HG03064 (cell line): ENCODE measurements at regions not wholly inside any gene's neighbourhood (a gene's known extent, or its start where the extent isn't known, plus 50 kb on each side); places are given as distances from the start of the nearest gene placed in this dataset.

Experiments used
- ATAC-seq: cut with Tn5 transposase; IDR thresholded peaks from one replicate; pipeline ENCODE4 v1.9.1; 2021; ENCODE audit warnings: low read depth; ENCODE audit not compliant: unreplicated experiment

DNA sequence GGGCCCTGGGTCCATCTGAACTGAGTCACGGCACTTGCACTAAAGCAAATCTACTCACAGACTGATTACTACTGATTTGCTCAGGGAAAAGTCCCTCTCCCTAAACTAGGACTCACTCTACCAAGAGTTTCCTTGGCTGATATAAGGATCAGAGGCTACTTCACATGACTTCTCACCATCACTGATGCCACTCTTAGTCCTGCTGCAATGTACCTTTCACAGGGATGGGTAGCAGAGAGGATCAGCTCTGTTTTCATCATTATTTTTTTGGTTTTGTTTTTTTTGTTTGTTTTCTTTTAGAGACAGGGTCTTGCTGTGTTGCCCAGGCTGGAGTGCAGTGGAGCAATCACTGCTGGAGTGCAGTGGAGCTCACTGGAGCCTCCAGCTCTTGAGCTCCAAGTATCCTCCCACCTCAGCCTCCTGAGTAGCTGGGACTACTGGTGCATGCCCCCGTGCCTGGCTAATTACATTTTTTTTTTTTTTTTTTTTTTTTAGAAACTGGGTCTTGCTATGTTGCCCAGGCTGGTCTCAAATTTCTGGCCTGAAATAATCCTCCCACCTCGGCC lies 200.6 kb downstream of the JCAD start:
- ATAC-seq: no peak

- ATAC-seq: no peak
These were observed 201.3 kb downstream of the JCAD start for GRCh38 chr10:29857843-29858701.

DNA sequence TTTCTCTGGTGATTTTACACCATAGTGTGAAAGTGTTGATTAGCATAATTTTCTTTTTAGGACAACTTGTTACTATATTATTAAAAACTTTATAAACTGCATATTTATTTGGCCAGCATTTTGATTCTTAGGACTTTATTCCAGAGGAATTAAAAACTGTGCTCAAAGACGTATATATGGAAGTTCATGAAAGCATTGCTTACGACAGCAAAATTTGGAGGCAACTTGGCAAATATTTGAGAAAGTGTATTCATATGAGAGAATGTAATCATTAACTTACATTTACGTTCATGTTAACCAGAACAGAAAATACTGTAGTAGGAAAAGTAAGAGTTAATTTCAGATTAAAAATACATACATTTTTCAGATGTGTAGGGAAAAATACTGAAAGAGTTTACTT lies 203.1 kb downstream of the JCAD start:
- ATAC-seq: no peak

GRCh38 chr10:29853913-29854312 lies 205.5 kb downstream of the JCAD start:
- ATAC-seq: no peak

- no peak for ATAC-seq
These were observed 208.1 kb downstream of the JCAD start for GRCh38 chr10:29851241-29851640.

DNA sequence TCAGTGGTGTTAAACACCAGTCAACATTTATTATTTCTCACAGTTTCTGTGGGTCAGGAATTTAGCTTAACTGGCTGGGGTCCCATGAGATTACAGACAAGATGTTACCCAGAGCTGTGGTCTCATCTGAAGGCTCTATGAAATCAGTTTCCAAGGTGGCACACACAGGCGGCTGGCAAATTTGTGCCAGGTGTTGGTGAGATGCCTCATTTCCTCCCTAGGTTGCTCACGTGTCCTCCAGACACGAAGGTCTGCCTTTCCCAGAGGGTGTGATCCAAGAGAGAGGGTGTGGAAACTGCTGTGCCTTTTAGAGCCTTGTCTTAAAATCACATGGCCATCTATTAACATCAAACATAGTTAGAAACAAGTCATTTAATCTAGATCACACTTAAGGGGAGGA lies 209.0 kb downstream of the JCAD start:
- no peak for ATAC-seq

- no peak for ATAC-seq
These were observed 209.5 kb downstream of the JCAD start for GRCh38 chr10:29849886-29850285.

GRCh38 chr10:29849126-29849833 lies 210.1 kb downstream of the JCAD start:
- no peak for ATAC-seq

DNA sequence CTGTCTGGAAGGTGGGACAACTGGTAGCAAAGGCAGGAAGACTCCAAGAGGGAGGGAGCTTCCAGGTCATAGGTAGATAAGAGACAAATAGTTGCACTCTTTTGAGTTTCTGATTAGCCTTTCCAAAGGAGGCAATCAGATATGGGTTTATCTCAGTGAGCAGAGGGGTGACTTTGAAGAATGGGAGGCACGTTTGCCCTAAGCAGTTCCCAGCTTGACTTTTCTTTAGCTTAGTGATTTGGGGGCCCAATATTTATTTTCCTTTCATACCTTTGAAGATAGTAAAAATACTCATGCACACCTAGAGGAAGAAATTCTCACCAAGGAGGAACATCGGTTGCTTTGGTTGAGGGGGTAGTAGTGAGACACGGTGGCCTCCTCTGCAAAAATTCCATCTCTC lies 212.1 kb upstream of the SVIL start:
- no peak for ATAC-seq

GRCh38 chr10:29845166-29845565 lies 210.4 kb upstream of the SVIL start:
- ATAC-seq: no peak

- ATAC-seq: no peak
These were observed 208.4 kb upstream of the SVIL start for GRCh38 chr10:29843143-29843542.

- no peak for ATAC-seq
These were observed 207.2 kb upstream of the SVIL start for GRCh38 chr10:29841724-29842649.

GRCh38 chr10:29840516-29841276 lies 205.9 kb upstream of the SVIL start:
- no peak for ATAC-seq

- no peak for ATAC-seq
These were observed 205.2 kb upstream of the SVIL start for GRCh38 chr10:29839826-29840515.

DNA sequence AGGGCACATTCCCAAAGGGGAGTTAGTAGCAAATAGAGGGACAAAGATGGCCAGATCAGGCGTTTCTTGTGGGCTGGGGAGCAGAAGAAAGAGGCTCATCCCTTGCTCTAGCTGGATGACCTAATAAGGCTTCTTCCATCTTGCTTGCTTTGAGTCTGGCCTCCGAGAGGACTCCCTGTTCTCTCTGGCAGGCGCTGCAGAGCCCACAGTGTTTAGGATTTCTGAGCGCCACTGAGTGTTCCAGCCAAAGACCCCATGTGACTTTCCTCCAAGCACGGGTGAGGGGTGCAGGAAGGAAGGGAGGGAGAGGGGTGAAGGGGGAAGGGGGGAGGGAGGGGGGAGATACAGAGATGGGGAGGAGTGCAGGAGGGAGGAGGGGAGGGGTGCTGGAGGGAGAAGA lies 203.8 kb upstream of the SVIL start:
- no peak for ATAC-seq

DNA sequence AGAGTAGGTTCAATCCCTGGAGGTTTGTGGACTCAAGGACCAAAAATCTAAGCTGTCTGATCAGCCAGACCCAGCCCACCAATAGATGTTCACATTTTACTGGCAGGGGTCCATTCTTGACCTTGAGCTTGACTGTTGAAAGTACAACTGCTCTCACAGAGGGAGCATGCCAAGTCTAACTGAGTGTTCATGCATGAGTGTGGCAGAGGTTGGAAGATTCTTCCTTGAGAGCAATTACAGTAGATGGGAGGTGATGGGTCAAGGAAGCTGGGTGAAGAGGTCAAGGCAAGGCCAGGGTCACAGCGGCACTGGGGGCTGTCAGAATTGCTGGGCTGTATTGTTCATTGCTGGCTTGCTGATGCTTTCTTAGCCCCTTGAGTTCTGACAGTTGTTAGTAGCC lies 202.8 kb upstream of the SVIL start:
- no peak for ATAC-seq

- no peak for ATAC-seq
These were observed 201.6 kb upstream of the SVIL start for GRCh38 chr10:29836396-29836795.

- ATAC-seq: no peak
These were observed 200.3 kb upstream of the SVIL start for GRCh38 chr10:29835055-29835454.
